HL-60 (cell line): ENCODE measurements at regions not wholly inside any gene's neighbourhood (a gene's known extent, or its start where the extent isn't known, plus 50 kb on each side); places are given as distances from the start of the nearest gene placed in this dataset.

ENCODE experiments used
- DNase-seq, 2 experiments: peaks; one replicate each; pipeline ENCODE4 v3.0.0-alpha.2; 2010 to 2020; ENCODE audit warnings: low read depth in 1 of 2, low spot score in 1 of 2
- H3K27ac ChIP-seq: fragments of 250-450 bp; sonication (Bioruptor Pico); replicated peaks from 2 replicates; pipeline ENCODE4 v1.5.1; 2020; ENCODE audit warnings: mild to moderate bottlenecking, moderate library complexity
- H3K27me3 ChIP-seq: fragments of 250-450 bp; sonication (Bioruptor Pico); 2 replicates; pipeline ENCODE4 v1.5.1; 2021; ENCODE audit warnings: mild to moderate bottlenecking, moderate library complexity; ENCODE audit not compliant: insufficient read depth, poor library complexity, severe bottlenecking
- H3K4me3 ChIP-seq: replicated peaks from 2 replicates; pipeline ENCODE4 v1.5.1; 2011; ENCODE audit warnings: mild to moderate bottlenecking, control low read depth, low read length; ENCODE audit not compliant: insufficient read depth
- CTCF ChIP-seq: IDR thresholded peaks from one replicate; pipeline ENCODE4 v1.5.1; 2011; ENCODE audit warnings: low read length, control low read depth, inconsistent platforms; ENCODE audit not compliant: insufficient read depth
- GABPA ChIP-seq: IDR thresholded peaks from 2 replicates; pipeline ENCODE4 v1.6.1; 2012; ENCODE audit warnings: low read depth
- POLR2AphosphoS5 ChIP-seq: IDR thresholded peaks from 2 replicates; pipeline ENCODE4 v1.6.1; 2012; ENCODE audit warnings: low read depth
- REST ChIP-seq: IDR thresholded peaks from 2 replicates; pipeline ENCODE4 v1.6.1; 2012; ENCODE audit warnings: low read depth; ENCODE audit not compliant: insufficient replicate concordance
- SPI1 ChIP-seq: IDR thresholded peaks from 2 replicates; pipeline ENCODE4 v1.6.1; 2012; ENCODE audit warnings: low read depth, mild to moderate bottlenecking, borderline replicate concordance

- no peak for DNase-seq
- TF ChIP-seq REST (no peak), GABPA (no peak), SPI1 (no peak), POLR2AphosphoS5 (no peak), CTCF (no peak)
- no peaks in the 10 kb centered on the region for H3K27me3 ChIP-seq
- no peak overlapping the region for H3K27ac ChIP-seq
- H3K4me3 ChIP-seq: no peak overlapping the region
Observed at GRCh38 chr10:36885746-36886145, 239.7 kb upstream of the ANKRD30A start.

- no peak overlapping the region for H3K27ac ChIP-seq
- TF ChIP-seq SPI1: no peak
- no peak for TF ChIP-seq CTCF
- no peak for TF ChIP-seq REST
- no peak for TF ChIP-seq POLR2AphosphoS5
- H3K27me3 ChIP-seq: no peaks in the 10 kb centered on the region
- H3K4me3 ChIP-seq: no peak overlapping the region
- no peak for DNase-seq
Observed at GRCh38 chr10:36882781-36883180, 242.6 kb upstream of the ANKRD30A start.

- no peak for TF ChIP-seq POLR2AphosphoS5
- TF ChIP-seq REST: no peak
- TF ChIP-seq SPI1: no peak
- no peak for TF ChIP-seq GABPA
- TF ChIP-seq CTCF: no peak
- no peak overlapping the region for H3K4me3 ChIP-seq
- H3K27me3 ChIP-seq: no peaks in the 10 kb centered on the region
- DNase-seq: no peak
- no peak overlapping the region for H3K27ac ChIP-seq
Observed at GRCh38 chr10:36880898-36881297, 244.5 kb upstream of the ANKRD30A start.
